ENCODE measurements at regions not wholly inside any gene's neighbourhood (a gene's known extent, or its start where the extent isn't known, plus 50 kb on each side); places are given as distances from the start of the nearest gene placed in this dataset.
"Not testable (repeated sequence)": the region's sequence is repeated elsewhere in the genome, so short reads cannot be mapped to it uniquely, and the experiment has no call there.

- no peak for DNase-seq (ENCODE audit: low spot score)
Observed at GRCh38 chrX:55813150-55813549, 95.6 kb downstream of the RRAGB start.

GRCh38 chrX:55815546-55815945 is 98.0 kb downstream of the RRAGB start:
- DNase-seq (ENCODE audit: low spot score), result no peak

- no peak for DNase-seq (ENCODE audit: low spot score)
Observed at GRCh38 chrX:55816023-55816422, 98.5 kb downstream of the RRAGB start.

- no peak for DNase-seq (ENCODE audit: low spot score)
Observed at GRCh38 chrX:55818673-55819375, 101.3 kb downstream of the RRAGB start.

GRCh38 chrX:55839485-55839884 is 121.9 kb downstream of the RRAGB start:
- no peak for DNase-seq (ENCODE audit: low spot score)

- no peak for DNase-seq (ENCODE audit: low spot score)
Observed at GRCh38 chrX:55841962-55842752, 124.6 kb downstream of the RRAGB start.

GRCh38 chrX:55866779-55867178 is 149.2 kb downstream of the RRAGB start:
- not testable (repeated sequence) for DNase-seq (ENCODE audit: low spot score)

- DNase-seq (ENCODE audit: low spot score), result no peak
Observed at GRCh38 chrX:55867181-55867651, 149.7 kb downstream of the RRAGB start.

- no peak for DNase-seq (ENCODE audit: low spot score)
Observed at GRCh38 chrX:55867708-55868107, 150.2 kb downstream of the RRAGB start.

GRCh38 chrX:55874807-55875206 is 157.3 kb downstream of the RRAGB start:
- no peak for DNase-seq (ENCODE audit: low spot score)

GRCh38 chrX:55883541-55883940 is 166.0 kb downstream of the RRAGB start:
- DNase-seq (ENCODE audit: low spot score), result not testable (repeated sequence)

GRCh38 chrX:55907968-55908607 is 190.5 kb downstream of the RRAGB start:
- DNase-seq (ENCODE audit: low spot score), result no peak

- DNase-seq (ENCODE audit: low spot score), result peak; percentile 31
Observed at GRCh38 chrX:55908661-55909212, 191.2 kb downstream of the RRAGB start.

- no peak for DNase-seq (ENCODE audit: low spot score)
Observed at GRCh38 chrX:55919367-55920221, 202.0 kb downstream of the RRAGB start.

GRCh38 chrX:55924574-55924973 is 207.0 kb downstream of the RRAGB start:
- no peak for DNase-seq (ENCODE audit: low spot score)

- DNase-seq (ENCODE audit: low spot score), result not testable (repeated sequence)
Observed at GRCh38 chrX:55928529-55928928, 211.0 kb downstream of the RRAGB start.

Data from cerebellar cortex (tissue), 1 donor.